OCI-M1 (cell line): ENCODE measurements at regions not wholly inside any gene's neighbourhood (a gene's known extent, or its start where the extent isn't known, plus 50 kb on each side); places are given as distances from the start of the nearest gene placed in this dataset.

ENCODE experiments used
- DNase-seq: peaks from one replicate; lab custom pipeline; 2025; lab: John Stamatoyannopoulos, UW

GRCh38 chr13:26456650-26457049 lies 100.8 kb upstream of the WASF3 start:
- no peak for DNase-seq

- no peak for DNase-seq
These were observed 100.3 kb upstream of the WASF3 start for GRCh38 chr13:26457212-26457611.

GRCh38 chr13:26458196-26458749 lies 99.2 kb upstream of the WASF3 start:
- DNase-seq, result no peak

- DNase-seq, result peak; percentile 1
These were observed 98.0 kb upstream of the WASF3 start for GRCh38 chr13:26459276-26460131.

GRCh38 chr13:26460648-26461047 lies 96.8 kb upstream of the WASF3 start:
- no peak for DNase-seq

GRCh38 chr13:26463296-26463695 lies 94.2 kb upstream of the WASF3 start:
- DNase-seq, result no peak

GRCh38 chr13:26463848-26464247 lies 93.6 kb upstream of the WASF3 start:
- no peak for DNase-seq

GRCh38 chr13:26465514-26465913 lies 92.0 kb upstream of the WASF3 start:
- DNase-seq, result no peak

GRCh38 chr13:26465954-26466353 lies 91.5 kb upstream of the WASF3 start:
- no peak for DNase-seq

- DNase-seq, result no peak
These were observed 89.2 kb upstream of the WASF3 start for GRCh38 chr13:26468265-26468801.

- no peak for DNase-seq
These were observed 87.9 kb upstream of the WASF3 start for GRCh38 chr13:26469602-26470001.

GRCh38 chr13:26471807-26472206 lies 85.7 kb upstream of the WASF3 start:
- DNase-seq, result no peak

- DNase-seq, result no peak
These were observed 83.8 kb upstream of the WASF3 start for GRCh38 chr13:26473571-26474230.

- no peak for DNase-seq
These were observed 83.2 kb upstream of the WASF3 start for GRCh38 chr13:26474286-26474685.

GRCh38 chr13:26475176-26476110 lies 82.0 kb upstream of the WASF3 start:
- DNase-seq, result no peak

- DNase-seq, result no peak
These were observed 81.2 kb upstream of the WASF3 start for GRCh38 chr13:26476111-26476781.

GRCh38 chr13:26476782-26477142 lies 80.7 kb upstream of the WASF3 start:
- DNase-seq, result no peak

GRCh38 chr13:26477681-26478080 lies 79.8 kb upstream of the WASF3 start:
- no peak for DNase-seq

- no peak for DNase-seq
These were observed 77.1 kb upstream of the WASF3 start for GRCh38 chr13:26480246-26480855.

GRCh38 chr13:26482451-26483197 lies 74.9 kb upstream of the WASF3 start:
- peak; percentile 79 for DNase-seq
